ENCODE measurements at regions not wholly inside any gene's neighbourhood (a gene's known extent, or its start where the extent isn't known, plus 50 kb on each side); places are given as distances from the start of the nearest gene placed in this dataset.

- no peaks in the 10 kb centered on the region for H3K36me3 ChIP-seq (ENCODE audit: control insufficient read depth in 3 of 3, insufficient read depth in 2 of 3, low read depth in 1 of 3, low read length in 3 of 3)
- FAIRE-seq (no peak), DNase-seq (peak in 1 of 2 donors; percentile 25)
- no peak overlapping the region for H3K27ac ChIP-seq (ENCODE audit: low read depth in 1 of 3, low read length in 2 of 3)
- H3K27me3 ChIP-seq (ENCODE audit: control insufficient read depth in 3 of 3, insufficient read depth in 3 of 3, low read length in 3 of 3), result no peaks in the 10 kb centered on the region
- no peaks in the 10 kb centered on the region for H3K4me1 ChIP-seq (ENCODE audit: control insufficient read depth in 3 of 3, insufficient read depth in 2 of 3, low read depth in 1 of 3, low read length in 2 of 3)
- peaks cover 0 to 2% of the 10 kb centered on the region in 2 donors for H3K9me3 ChIP-seq (ENCODE audit: control insufficient read depth in 2 of 2, insufficient read depth in 1 of 2, low read depth in 1 of 2, low read length in 1 of 2)
- H3K4me3 ChIP-seq (ENCODE audit: low read depth in 1 of 3, low read length in 3 of 3), result no peak overlapping the region
- WGBS, 3 donors, result 83 to 91% (median 84%) methylated on average over 6 of the region's 6 CpGs
Observed at GRCh38 chr21:29449306-29449950, 150.7 kb downstream of the BACH1 start.

GRCh38 chr21:29450058-29450457 lies 151.3 kb downstream of the BACH1 start:
- FAIRE-seq, result no peak
- no peaks in the 10 kb centered on the region for H3K36me3 ChIP-seq (ENCODE audit: control insufficient read depth in 3 of 3, insufficient read depth in 2 of 3, low read depth in 1 of 3, low read length in 3 of 3)
- peaks cover 0 to 2% of the 10 kb centered on the region in 2 donors for H3K9me3 ChIP-seq (ENCODE audit: control insufficient read depth in 2 of 2, insufficient read depth in 1 of 2, low read depth in 1 of 2, low read length in 1 of 2)
- H3K27ac ChIP-seq (ENCODE audit: low read depth in 1 of 3, low read length in 2 of 3), result no peak overlapping the region
- H3K27me3 ChIP-seq (ENCODE audit: control insufficient read depth in 3 of 3, insufficient read depth in 3 of 3, low read length in 3 of 3), result no peaks in the 10 kb centered on the region
- WGBS, 3 donors, result 84 to 95% (median 90%) methylated on average over 6 of the region's 6 CpGs
- H3K4me3 ChIP-seq (ENCODE audit: low read depth in 1 of 3, low read length in 3 of 3), result no peak overlapping the region
- DNase-seq, result no peak
- no peaks in the 10 kb centered on the region for H3K4me1 ChIP-seq (ENCODE audit: control insufficient read depth in 3 of 3, insufficient read depth in 2 of 3, low read depth in 1 of 3, low read length in 2 of 3)

GRCh38 chr21:29453511-29453910 lies 154.8 kb downstream of the BACH1 start:
- H3K4me1 ChIP-seq (ENCODE audit: control insufficient read depth in 3 of 3, insufficient read depth in 2 of 3, low read depth in 1 of 3, low read length in 2 of 3), result no peaks in the 10 kb centered on the region
- 80 to 83% (median 82%) methylated on average over 3 of the region's 3 CpGs for WGBS, 3 donors
- H3K27ac ChIP-seq (ENCODE audit: low read depth in 1 of 3, low read length in 2 of 3), result no peak overlapping the region
- H3K27me3 ChIP-seq (ENCODE audit: control insufficient read depth in 3 of 3, insufficient read depth in 3 of 3, low read length in 3 of 3), result no peaks in the 10 kb centered on the region
- H3K4me3 ChIP-seq (ENCODE audit: low read depth in 1 of 3, low read length in 3 of 3), result no peak overlapping the region
- no peaks in the 10 kb centered on the region for H3K36me3 ChIP-seq (ENCODE audit: control insufficient read depth in 3 of 3, insufficient read depth in 2 of 3, low read depth in 1 of 3, low read length in 3 of 3)
- FAIRE-seq (no peak), DNase-seq (no peak)
- no peaks in the 10 kb centered on the region for H3K9me3 ChIP-seq (ENCODE audit: control insufficient read depth in 2 of 2, insufficient read depth in 1 of 2, low read depth in 1 of 2, low read length in 1 of 2)

- DNase-seq (no peak), FAIRE-seq (no peak)
- H3K27ac ChIP-seq (ENCODE audit: low read depth in 1 of 3, low read length in 2 of 3), result no peak overlapping the region
- no peak overlapping the region for H3K4me3 ChIP-seq (ENCODE audit: low read depth in 1 of 3, low read length in 3 of 3)
- no peaks in the 10 kb centered on the region for H3K36me3 ChIP-seq (ENCODE audit: control insufficient read depth in 3 of 3, insufficient read depth in 2 of 3, low read depth in 1 of 3, low read length in 3 of 3)
- no peaks in the 10 kb centered on the region for H3K27me3 ChIP-seq (ENCODE audit: control insufficient read depth in 3 of 3, insufficient read depth in 3 of 3, low read length in 3 of 3)
- no peaks in the 10 kb centered on the region for H3K4me1 ChIP-seq (ENCODE audit: control insufficient read depth in 3 of 3, insufficient read depth in 2 of 3, low read depth in 1 of 3, low read length in 2 of 3)
- 29 to 47% (median 46%) methylated on average over 1 of the region's 1 CpG for WGBS, 3 donors
- no peaks in the 10 kb centered on the region for H3K9me3 ChIP-seq (ENCODE audit: control insufficient read depth in 2 of 2, insufficient read depth in 1 of 2, low read depth in 1 of 2, low read length in 1 of 2)
Observed at GRCh38 chr21:29454179-29454578, 155.5 kb downstream of the BACH1 start.

- Histone ChIP-seq H3K27ac (ENCODE audit: low read depth in 1 of 3, low read length in 2 of 3) (no peak overlapping the region), H3K4me3 (ENCODE audit: low read depth in 1 of 3, low read length in 3 of 3) (no peak overlapping the region), H3K9me3 (ENCODE audit: control insufficient read depth in 2 of 2, insufficient read depth in 1 of 2, low read depth in 1 of 2, low read length in 1 of 2) (peaks cover 0 to 3% of the 10 kb centered on the region in 2 donors), H3K4me1 (ENCODE audit: control insufficient read depth in 3 of 3, insufficient read depth in 2 of 3, low read depth in 1 of 3, low read length in 2 of 3) (no peaks in the 10 kb centered on the region), H3K27me3 (ENCODE audit: control insufficient read depth in 3 of 3, insufficient read depth in 3 of 3, low read length in 3 of 3) (no peaks in the 10 kb centered on the region), H3K36me3 (ENCODE audit: control insufficient read depth in 3 of 3, insufficient read depth in 2 of 3, low read depth in 1 of 3, low read length in 3 of 3) (no peaks in the 10 kb centered on the region)
- WGBS, 3 donors, result 80 to 95% (median 90%) methylated on average over 1 of the region's 1 CpG
- FAIRE-seq (no peak), DNase-seq (no peak)
Observed at GRCh38 chr21:29462479-29462878, 163.8 kb downstream of the BACH1 start.

- DNase-seq, result no peak
- H3K27ac ChIP-seq (ENCODE audit: low read depth in 1 of 3, low read length in 2 of 3), result no peak overlapping the region
- H3K36me3 ChIP-seq (ENCODE audit: control insufficient read depth in 3 of 3, insufficient read depth in 2 of 3, low read depth in 1 of 3, low read length in 3 of 3), result no peaks in the 10 kb centered on the region
- no peaks in the 10 kb centered on the region for H3K4me1 ChIP-seq (ENCODE audit: control insufficient read depth in 3 of 3, insufficient read depth in 2 of 3, low read depth in 1 of 3, low read length in 2 of 3)
- 74 to 93% (median 88%) methylated on average over 2 of the region's 2 CpGs for WGBS, 3 donors
- no peaks in the 10 kb centered on the region for H3K27me3 ChIP-seq (ENCODE audit: control insufficient read depth in 3 of 3, insufficient read depth in 3 of 3, low read length in 3 of 3)
- peaks cover 0 to 3% of the 10 kb centered on the region in 2 donors for H3K9me3 ChIP-seq (ENCODE audit: control insufficient read depth in 2 of 2, insufficient read depth in 1 of 2, low read depth in 1 of 2, low read length in 1 of 2)
- FAIRE-seq, result no peak
- no peak overlapping the region for H3K4me3 ChIP-seq (ENCODE audit: low read depth in 1 of 3, low read length in 3 of 3)
Observed at GRCh38 chr21:29465546-29465945, 166.8 kb downstream of the BACH1 start.

GRCh38 chr21:29466532-29466931 lies 167.8 kb downstream of the BACH1 start:
- no peaks in the 10 kb centered on the region for H3K36me3 ChIP-seq (ENCODE audit: control insufficient read depth in 3 of 3, insufficient read depth in 2 of 3, low read depth in 1 of 3, low read length in 3 of 3)
- no peak overlapping the region for H3K4me3 ChIP-seq (ENCODE audit: low read depth in 1 of 3, low read length in 3 of 3)
- no peak for FAIRE-seq
- H3K4me1 ChIP-seq (ENCODE audit: control insufficient read depth in 3 of 3, insufficient read depth in 2 of 3, low read depth in 1 of 3, low read length in 2 of 3), result no peaks in the 10 kb centered on the region
- WGBS, 3 donors, result 92 to 96% (median 95%) methylated on average over 2 of the region's 2 CpGs
- no peaks in the 10 kb centered on the region for H3K27me3 ChIP-seq (ENCODE audit: control insufficient read depth in 3 of 3, insufficient read depth in 3 of 3, low read length in 3 of 3)
- DNase-seq, result no peak
- H3K9me3 ChIP-seq (ENCODE audit: control insufficient read depth in 2 of 2, insufficient read depth in 1 of 2, low read depth in 1 of 2, low read length in 1 of 2), result peaks cover 0 to 3% of the 10 kb centered on the region in 2 donors
- no peak overlapping the region for H3K27ac ChIP-seq (ENCODE audit: low read depth in 1 of 3, low read length in 2 of 3)

GRCh38 chr21:29470397-29470796 lies 171.7 kb downstream of the BACH1 start:
- 49 to 62% (median 55%) methylated on average over 2 of the region's 2 CpGs for WGBS, 3 donors
- no peak for DNase-seq
- Histone ChIP-seq H3K36me3 (ENCODE audit: control insufficient read depth in 3 of 3, insufficient read depth in 2 of 3, low read depth in 1 of 3, low read length in 3 of 3) (no peaks in the 10 kb centered on the region), H3K4me3 (ENCODE audit: low read depth in 1 of 3, low read length in 3 of 3) (no peak overlapping the region), H3K9me3 (ENCODE audit: control insufficient read depth in 2 of 2, insufficient read depth in 1 of 2, low read depth in 1 of 2, low read length in 1 of 2) (peaks cover 0 to 5% of the 10 kb centered on the region in 2 donors), H3K27ac (ENCODE audit: low read depth in 1 of 3, low read length in 2 of 3) (no peak overlapping the region), H3K27me3 (ENCODE audit: control insufficient read depth in 3 of 3, insufficient read depth in 3 of 3, low read length in 3 of 3) (no peaks in the 10 kb centered on the region), H3K4me1 (ENCODE audit: control insufficient read depth in 3 of 3, insufficient read depth in 2 of 3, low read depth in 1 of 3, low read length in 2 of 3) (no peaks in the 10 kb centered on the region)
- no peak for FAIRE-seq

GRCh38 chr21:29473808-29474207 lies 175.1 kb downstream of the BACH1 start:
- peaks cover 0 to 5% of the 10 kb centered on the region in 2 donors for H3K9me3 ChIP-seq (ENCODE audit: control insufficient read depth in 2 of 2, insufficient read depth in 1 of 2, low read depth in 1 of 2, low read length in 1 of 2)
- 59 to 88% (median 66%) methylated on average over 2 of the region's 2 CpGs for WGBS, 3 donors
- no peaks in the 10 kb centered on the region for H3K4me1 ChIP-seq (ENCODE audit: control insufficient read depth in 3 of 3, insufficient read depth in 2 of 3, low read depth in 1 of 3, low read length in 2 of 3)

More at GRCh38 chr21:29473808-29474207, 175.1 kb downstream of the BACH1 start:
- Histone ChIP-seq H3K27ac (ENCODE audit: low read depth in 1 of 3, low read length in 2 of 3) (no peak overlapping the region), H3K36me3 (ENCODE audit: control insufficient read depth in 3 of 3, insufficient read depth in 2 of 3, low read depth in 1 of 3, low read length in 3 of 3) (no peaks in the 10 kb centered on the region), H3K27me3 (ENCODE audit: control insufficient read depth in 3 of 3, insufficient read depth in 3 of 3, low read length in 3 of 3) (no peaks in the 10 kb centered on the region), H3K4me3 (ENCODE audit: low read depth in 1 of 3, low read length in 3 of 3) (no peak overlapping the region)
- no peak for FAIRE-seq
- DNase-seq, result no peak
